ENCODE measurements at regions not wholly inside any gene's neighbourhood (a gene's known extent, or its start where the extent isn't known, plus 50 kb on each side); places are given as distances from the start of the nearest gene placed in this dataset.

DNA sequence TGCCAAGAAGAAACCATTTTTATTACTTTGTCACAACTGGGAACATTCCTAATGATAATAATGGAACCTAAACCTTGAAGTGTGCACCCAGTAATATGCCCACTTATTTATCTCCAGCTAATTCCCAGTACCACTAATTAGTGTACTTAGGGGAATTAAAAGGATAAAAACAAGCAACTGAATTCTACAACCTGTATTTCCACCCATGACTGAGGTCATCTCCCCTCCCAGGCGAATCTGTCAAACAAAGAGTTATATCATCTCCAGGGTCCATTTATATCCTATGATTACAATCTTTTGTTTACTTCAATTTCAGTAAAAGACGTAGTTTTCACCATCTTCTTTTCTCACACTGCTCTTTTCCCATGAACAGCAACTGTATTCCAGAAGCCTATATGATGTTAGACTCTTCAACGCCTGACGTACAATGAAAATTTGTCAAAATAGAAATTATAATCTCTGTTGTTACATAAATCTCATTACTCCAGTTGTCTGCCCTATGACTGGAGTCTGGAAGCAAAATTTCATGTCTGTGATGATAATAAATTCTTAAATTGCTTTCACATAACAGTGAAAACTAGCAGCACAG is 177.6 kb downstream of the GOLIM4 start:
- DNase-seq (ENCODE audit: low read depth in 2 of 2), result no peak
- no peak overlapping the region for H3K4me3 ChIP-seq (replicated peaks in 1 of 2; ENCODE audit: low read depth in 2 of 2, low read length in 2 of 2)
- TF ChIP-seq, protein P1, sequence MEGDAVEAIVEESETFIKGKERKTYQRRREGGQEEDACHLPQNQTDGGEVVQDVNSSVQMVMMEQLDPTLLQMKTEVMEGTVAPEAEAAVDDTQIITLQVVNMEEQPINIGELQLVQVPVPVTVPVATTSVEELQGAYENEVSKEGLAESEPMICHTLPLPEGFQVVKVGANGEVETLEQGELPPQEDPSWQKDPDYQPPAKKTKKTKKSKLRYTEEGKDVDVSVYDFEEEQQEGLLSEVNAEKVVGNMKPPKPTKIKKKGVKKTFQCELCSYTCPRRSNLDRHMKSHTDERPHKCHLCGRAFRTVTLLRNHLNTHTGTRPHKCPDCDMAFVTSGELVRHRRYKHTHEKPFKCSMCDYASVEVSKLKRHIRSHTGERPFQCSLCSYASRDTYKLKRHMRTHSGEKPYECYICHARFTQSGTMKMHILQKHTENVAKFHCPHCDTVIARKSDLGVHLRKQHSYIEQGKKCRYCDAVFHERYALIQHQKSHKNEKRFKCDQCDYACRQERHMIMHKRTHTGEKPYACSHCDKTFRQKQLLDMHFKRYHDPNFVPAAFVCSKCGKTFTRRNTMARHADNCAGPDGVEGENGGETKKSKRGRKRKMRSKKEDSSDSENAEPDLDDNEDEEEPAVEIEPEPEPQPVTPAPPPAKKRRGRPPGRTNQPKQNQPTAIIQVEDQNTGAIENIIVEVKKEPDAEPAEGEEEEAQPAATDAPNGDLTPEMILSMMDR (IDR thresholded peaks at IDR 0.05; ENCODE audit: low read depth, low read length), result no peak

DNA sequence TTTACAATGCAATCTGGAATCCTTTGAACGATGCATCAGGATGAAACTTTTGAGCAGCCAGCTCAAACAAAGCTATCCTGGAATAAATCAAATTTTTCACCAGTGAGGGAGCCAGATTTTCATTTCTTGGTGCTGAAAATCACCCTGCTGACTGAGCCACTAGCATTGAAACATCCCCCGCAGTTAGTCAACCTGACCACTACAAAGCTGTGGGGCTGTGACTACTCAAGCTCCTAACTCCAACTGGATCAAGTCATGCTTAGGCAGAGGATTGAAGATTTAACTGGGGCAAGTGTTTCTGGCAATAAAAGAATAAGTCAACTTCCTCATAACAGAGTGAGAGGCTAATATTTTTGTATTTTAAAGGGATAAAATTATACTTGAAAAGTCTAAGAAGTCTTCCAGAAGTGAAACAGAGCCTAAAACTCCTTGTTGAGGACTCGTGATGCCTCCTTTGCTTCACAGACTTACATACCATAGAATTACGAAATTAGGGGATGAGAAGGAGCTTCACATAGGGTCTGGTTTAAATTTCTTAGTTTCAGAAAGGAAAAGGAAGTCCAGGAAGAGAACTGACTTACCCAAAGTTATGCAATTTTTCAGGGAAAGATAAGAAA is 177.8 kb downstream of the SERPINI1 start:
- peak; percentile 36 to 60 for DNase-seq (ENCODE audit: low read depth in 2 of 2)
- H3K4me3 ChIP-seq (replicated peaks in 1 of 2; ENCODE audit: low read depth in 2 of 2, low read length in 2 of 2), result no peak overlapping the region
- TF ChIP-seq, protein P1 (IDR thresholded peaks at IDR 0.05; ENCODE audit: low read depth, low read length), result no peak

DNA sequence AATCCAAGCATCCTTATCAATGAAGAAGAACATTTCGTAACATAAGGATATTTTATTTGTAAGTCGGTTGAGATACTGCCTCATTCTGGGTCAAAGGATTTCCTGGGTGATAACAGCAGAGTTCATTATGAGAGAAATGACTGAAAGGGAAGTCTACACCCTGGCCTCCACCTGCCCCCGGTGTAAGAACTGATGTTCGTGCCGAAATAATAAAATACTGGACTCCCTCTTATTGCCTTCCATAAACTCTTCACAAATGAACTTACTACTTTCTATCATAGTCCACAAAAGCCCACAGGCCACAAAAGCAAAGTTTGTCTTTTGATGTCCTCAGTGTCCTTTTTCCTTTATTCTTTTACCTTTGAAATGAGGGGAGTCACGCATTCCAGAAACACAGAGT is 174.4 kb downstream of the SERPINI1 start:
- no peak for DNase-seq (ENCODE audit: low read depth in 2 of 2)
- H3K4me3 ChIP-seq (replicated peaks in 1 of 2; ENCODE audit: low read depth in 2 of 2, low read length in 2 of 2), result no peak overlapping the region
- TF ChIP-seq, protein P1 (IDR thresholded peaks at IDR 0.05; ENCODE audit: low read depth, low read length), result no peak

DNA sequence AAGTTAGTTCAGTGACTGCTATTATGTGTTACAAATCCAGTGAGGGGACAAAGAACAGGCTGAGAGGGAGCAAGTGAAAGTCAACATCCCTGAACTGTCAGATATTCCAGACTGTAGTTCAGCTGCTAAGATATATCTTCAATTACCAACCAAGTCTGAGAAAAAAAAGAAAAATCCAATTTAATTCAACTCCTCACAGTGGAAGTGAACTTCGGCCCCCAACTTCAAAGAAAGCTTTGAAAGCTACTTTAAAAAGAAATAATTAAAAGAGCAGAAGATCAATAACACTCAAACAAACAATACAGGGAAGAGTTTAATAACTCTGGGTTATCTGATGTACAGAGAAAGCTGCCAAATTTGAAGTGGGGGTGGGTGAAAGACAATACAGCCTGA is 174.0 kb downstream of the SERPINI1 start:
- TF ChIP-seq, protein P1 (IDR thresholded peaks at IDR 0.05; ENCODE audit: low read depth, low read length), result no peak
- no peak overlapping the region for H3K4me3 ChIP-seq (replicated peaks in 1 of 2; ENCODE audit: low read depth in 2 of 2, low read length in 2 of 2)
- no peak for DNase-seq (ENCODE audit: low read depth in 2 of 2)

DNA sequence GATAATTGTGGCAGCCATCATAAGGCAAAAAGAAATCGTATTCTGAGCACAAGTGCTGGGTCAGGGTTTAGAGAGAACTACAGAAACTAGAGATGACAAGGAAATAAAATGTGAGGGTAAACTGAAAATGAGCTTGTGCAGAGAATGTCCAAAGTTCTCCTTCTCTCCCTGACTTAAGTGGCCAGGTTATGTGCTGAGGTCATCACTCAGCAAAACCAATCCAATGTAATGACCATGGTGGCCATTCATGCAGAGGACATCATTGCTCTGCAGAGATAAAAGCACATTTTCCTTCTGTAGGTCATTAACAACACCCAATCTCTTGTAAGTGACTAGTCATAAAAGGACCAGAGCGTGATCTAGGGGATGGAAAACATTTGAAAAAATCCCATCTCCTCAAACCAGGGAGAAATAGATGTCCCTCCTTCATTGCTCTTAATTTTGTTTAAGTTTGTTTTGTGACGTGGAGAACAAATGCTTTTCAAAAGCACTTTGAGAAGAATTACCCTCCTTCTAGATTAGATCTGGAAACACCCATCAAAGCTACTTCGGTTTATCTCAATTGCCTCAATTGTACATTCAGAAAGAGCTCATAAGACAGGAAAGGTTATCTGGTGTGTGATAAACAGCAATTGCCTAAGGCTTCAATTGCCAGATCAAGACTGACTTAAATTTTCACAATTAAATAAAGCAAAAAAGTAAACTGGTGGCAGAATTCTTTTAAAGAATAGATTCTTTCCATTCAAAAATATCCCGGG is 173.4 kb downstream of the SERPINI1 start:
- no peak for DNase-seq (ENCODE audit: low read depth in 2 of 2)
- H3K4me3 ChIP-seq (replicated peaks in 1 of 2; ENCODE audit: low read depth in 2 of 2, low read length in 2 of 2), result no peak overlapping the region
- TF ChIP-seq, protein P1 (IDR thresholded peaks at IDR 0.05; ENCODE audit: low read depth, low read length), result no peak

DNA sequence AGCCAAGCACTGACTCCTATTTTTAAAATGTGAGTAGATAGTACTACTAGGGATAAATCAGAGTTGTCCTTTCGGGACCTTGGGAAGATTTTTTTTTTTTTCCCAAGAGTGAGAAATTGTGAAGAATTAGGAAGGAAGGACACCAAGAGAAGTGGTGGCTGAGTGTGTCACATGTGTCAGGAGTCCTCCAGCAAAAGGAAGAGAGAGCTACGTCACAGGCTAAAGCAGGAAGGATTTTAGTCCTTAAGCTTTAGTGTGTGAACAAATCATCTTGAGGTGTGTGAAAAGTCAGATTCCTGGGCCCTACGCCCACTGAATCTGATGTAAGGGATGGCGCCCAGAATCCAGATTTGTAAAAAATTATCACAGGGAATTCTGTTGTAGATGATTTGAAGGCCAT is 172.7 kb downstream of the SERPINI1 start:
- no peak overlapping the region for H3K4me3 ChIP-seq (replicated peaks in 1 of 2; ENCODE audit: low read depth in 2 of 2, low read length in 2 of 2)
- TF ChIP-seq, protein P1 (IDR thresholded peaks at IDR 0.05; ENCODE audit: low read depth, low read length), result no peak
- DNase-seq (ENCODE audit: low read depth in 2 of 2), result no peak
